Kidney tubule cell (primary cell): ENCODE measurements at regions not wholly inside any gene's neighbourhood (a gene's known extent, or its start where the extent isn't known, plus 50 kb on each side); places are given as distances from the start of the nearest gene placed in this dataset.
"Not testable (repeated sequence)": the region's sequence is repeated elsewhere in the genome, so short reads cannot be mapped to it uniquely, and the experiment has no call there.

ENCODE experiments used
- DNase-seq: peaks from one replicate; pipeline ENCODE4 v3.0.0-alpha.2; 2018; ENCODE audit warnings: low spot score

DNA sequence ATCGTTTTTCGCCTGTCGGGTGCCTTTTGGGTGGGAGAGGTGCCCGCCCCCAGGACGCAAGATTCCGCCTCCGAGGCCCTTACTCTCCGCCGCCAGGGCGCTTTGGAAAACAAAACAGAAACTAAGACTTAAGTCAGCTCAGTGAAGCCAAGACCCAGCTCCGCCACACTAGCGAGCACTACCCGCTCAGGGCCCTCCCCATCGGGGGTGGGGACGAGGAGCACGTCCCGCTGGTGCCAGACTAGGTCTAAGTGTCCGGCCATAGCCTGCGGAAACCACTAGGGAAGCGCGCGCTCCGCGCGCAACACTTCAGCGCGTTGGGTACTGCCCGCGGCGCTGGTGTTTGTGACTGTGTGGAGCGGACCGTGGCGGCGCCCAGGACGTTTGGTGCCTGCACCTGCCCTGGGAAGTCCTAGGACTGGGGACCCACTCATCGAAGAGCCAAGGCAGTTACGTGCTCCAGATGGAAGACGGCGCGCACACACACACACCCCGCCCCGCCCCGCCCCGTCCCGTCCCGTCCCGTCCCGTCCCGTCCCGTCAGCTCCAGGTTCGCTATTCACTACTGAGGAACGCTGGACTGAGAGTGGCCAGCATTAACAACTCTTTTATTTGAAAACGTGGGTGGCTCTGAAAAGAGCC is 57.6 kb upstream of the BOLA1 start:
- not testable (repeated sequence) for DNase-seq

DNA sequence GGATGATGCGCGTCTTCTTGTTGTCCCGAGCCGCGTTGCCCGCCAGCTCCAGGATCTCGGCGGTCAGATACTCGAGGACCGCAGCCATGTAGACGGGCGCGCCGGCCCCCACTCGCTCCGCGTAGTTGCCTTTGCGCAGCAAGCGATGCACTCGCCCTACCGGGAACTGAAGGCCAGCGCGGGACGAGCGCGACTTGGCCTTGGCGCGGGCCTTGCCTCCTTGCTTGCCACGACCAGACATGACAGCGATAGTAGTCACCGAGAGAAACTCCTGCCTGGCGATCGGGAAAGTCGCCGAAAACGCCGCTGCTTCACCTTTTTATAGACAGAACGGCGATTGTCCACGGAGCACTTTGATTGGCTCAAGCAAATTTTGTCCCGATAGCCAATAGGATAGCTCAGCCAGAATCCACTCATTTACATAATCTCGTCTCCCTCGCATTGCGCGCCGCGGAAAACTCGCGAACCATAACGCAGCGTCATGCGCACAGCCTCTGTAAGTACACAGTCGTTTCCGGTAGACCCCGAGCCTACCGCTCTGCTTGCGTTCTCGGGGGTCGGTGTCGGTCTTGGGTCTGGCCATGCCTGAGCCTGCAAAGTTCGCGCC is 56.8 kb upstream of the BOLA1 start:
- DNase-seq = not testable (repeated sequence)

DNA sequence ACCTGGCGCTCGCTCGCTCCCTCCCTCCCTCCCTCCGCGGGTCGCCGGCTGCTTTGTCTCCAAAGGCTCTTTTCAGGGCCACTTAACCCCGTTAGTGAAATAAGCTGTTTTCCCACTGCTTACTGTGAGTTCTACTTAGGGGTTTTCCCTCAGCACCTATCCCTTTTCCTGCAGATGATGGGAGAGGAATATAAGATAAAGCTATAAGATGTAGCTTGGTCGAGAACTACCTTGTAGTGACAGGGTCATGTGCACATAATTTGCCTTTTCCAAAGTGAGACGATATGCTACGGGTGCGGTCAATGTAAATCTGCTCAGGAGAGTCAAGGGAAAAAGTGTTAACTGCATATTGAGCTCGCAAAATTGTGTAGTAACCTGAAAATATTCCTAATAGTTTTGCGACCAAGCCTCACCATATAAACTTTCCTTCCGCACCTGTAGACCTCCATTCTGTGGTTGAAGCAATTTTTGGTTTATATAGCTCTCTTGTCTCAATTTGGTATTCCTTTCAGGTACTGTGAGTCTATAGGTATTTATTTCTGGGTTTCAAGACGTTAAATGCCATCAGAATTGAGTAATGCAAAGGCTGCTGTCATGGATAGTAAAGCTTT is 55.8 kb upstream of the BOLA1 start:
- DNase-seq = peak; percentile 17

GRCh38 chr1:149844101-149844500 is 55.3 kb upstream of the BOLA1 start:
- DNase-seq = peak; percentile 71

DNA sequence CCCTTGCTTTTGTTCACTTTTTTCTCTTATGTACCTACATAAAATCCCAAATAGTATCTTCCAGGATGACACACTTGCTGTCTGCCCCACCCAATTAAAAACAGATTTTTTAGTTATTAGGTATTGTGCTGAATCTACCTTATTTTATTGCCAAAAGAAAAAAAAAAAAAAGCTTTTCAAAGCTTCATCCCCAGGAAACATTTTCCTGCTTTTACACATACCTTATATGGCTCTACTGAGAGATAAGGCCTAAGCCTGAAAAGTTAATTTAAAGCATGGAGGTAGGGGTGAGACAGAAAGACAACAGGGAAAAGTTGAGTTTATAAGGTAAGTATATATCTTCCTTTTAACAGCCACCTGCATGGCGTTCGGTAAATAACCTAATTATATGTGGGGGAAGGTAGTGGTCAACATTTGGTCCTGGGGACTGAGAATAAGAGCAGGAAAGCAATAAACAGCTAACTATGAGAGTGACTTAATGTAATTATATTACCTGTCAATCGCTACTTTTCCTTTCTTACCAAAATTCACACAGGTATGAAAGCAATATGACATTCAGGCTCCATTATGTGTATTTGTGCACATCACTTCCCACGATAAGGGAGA is 54.6 kb upstream of the BOLA1 start:
- DNase-seq = no peak

DNA sequence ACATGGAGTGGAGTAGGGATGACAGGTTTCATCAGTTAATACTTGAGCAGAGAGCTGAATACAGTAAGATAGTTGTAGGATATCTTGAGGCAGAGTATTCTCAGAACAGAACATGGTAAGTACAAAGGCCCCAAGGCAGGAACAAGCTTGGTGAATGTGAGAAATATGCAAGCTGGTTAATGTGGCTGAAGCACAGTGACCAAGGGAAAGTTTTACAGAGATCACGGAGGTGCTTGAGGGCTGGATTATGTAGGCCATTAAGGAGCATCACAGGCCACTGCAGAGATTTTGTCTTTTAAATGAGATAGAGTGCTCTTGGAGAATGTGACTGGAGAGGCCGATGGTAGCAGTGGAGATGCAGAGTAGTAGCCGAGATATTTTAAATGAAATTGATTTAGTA is 54.0 kb upstream of the BOLA1 start:
- no peak for DNase-seq

GRCh38 chr1:149846042-149846441 is 53.3 kb upstream of the BOLA1 start:
- no peak for DNase-seq

GRCh38 chr1:149846593-149847466 is 52.5 kb upstream of the BOLA1 start:
- no peak for DNase-seq

DNA sequence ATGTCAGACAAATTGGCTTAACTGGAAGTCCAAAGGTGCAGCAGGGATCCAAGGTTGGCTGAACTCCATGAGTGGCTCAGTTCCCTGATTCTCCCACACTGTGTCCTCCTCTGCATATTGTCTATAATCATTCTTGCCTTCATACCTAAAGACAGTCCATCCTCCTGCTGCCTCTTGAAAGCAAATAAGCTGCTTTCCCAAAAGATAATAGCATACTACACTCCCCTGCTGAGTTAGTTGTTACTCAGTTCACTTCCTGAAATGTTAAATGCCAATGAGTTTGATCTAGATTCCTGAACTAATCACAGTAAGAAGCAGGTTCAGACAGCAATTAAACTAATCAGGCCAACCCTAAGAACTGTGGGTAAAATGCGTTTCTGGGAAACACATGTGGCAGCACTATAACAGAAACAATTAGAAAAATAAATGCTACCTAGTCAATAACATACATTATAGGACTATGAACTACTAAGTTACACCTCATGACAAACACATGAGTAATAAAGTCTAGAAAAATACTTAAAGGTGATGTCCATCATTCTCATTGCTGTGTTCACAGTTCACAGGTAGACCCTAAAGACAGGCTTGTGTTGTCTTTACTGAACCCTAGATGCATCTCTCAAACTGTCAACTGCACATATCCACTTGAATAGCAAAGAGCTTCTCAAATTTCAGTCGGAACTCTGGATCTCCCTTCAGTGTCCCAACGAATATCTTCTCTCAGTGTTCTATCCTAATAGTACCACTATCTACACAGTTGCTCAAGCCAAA is 50.8 kb upstream of the BOLA1 start:
- DNase-seq = peak; percentile 9

- peak; percentile 1 for DNase-seq
These were observed 50.0 kb upstream of the BOLA1 start for GRCh38 chr1:149849111-149849946.
